ENCODE measurements at regions not wholly inside any gene's neighbourhood (a gene's known extent, or its start where the extent isn't known, plus 50 kb on each side); places are given as distances from the start of the nearest gene placed in this dataset.

GRCh38 chrX:790783-791360, 160.3 kb downstream of the SHOX start:
- no peaks in the 10 kb centered on the region for H3K4me1 Mint-ChIP-seq (ENCODE audit: unreplicated experiment)
- H3K27ac Mint-ChIP-seq (ENCODE audit: unreplicated experiment): no peak overlapping the region
- H3K36me3 Mint-ChIP-seq (ENCODE audit: low read depth, unreplicated experiment): peaks cover 7% of the 10 kb centered on the region
- TF ChIP-seq, protein P1, sequence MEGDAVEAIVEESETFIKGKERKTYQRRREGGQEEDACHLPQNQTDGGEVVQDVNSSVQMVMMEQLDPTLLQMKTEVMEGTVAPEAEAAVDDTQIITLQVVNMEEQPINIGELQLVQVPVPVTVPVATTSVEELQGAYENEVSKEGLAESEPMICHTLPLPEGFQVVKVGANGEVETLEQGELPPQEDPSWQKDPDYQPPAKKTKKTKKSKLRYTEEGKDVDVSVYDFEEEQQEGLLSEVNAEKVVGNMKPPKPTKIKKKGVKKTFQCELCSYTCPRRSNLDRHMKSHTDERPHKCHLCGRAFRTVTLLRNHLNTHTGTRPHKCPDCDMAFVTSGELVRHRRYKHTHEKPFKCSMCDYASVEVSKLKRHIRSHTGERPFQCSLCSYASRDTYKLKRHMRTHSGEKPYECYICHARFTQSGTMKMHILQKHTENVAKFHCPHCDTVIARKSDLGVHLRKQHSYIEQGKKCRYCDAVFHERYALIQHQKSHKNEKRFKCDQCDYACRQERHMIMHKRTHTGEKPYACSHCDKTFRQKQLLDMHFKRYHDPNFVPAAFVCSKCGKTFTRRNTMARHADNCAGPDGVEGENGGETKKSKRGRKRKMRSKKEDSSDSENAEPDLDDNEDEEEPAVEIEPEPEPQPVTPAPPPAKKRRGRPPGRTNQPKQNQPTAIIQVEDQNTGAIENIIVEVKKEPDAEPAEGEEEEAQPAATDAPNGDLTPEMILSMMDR (IDR thresholded peaks at IDR 0.05; ENCODE audit: unreplicated experiment): no peak
- H3K4me3 Mint-ChIP-seq (ENCODE audit: unreplicated experiment): no peak overlapping the region
- peaks cover 9% of the 10 kb centered on the region for H3K9me3 Mint-ChIP-seq (ENCODE audit: unreplicated experiment)
- peaks cover 12% of the 10 kb centered on the region for H3K27me3 Mint-ChIP-seq (ENCODE audit: unreplicated experiment)
- no peak for DNase-seq (ENCODE audit: low spot score)

- H3K36me3 Mint-ChIP-seq (ENCODE audit: low read depth, unreplicated experiment): peaks cover 9% of the 10 kb centered on the region
- H3K9me3 Mint-ChIP-seq (ENCODE audit: unreplicated experiment): peaks cover 17% of the 10 kb centered on the region
- H3K27me3 Mint-ChIP-seq (ENCODE audit: unreplicated experiment): peaks cover 12% of the 10 kb centered on the region
- no peak overlapping the region for H3K27ac Mint-ChIP-seq (ENCODE audit: unreplicated experiment)
- no peak overlapping the region for H3K4me3 Mint-ChIP-seq (ENCODE audit: unreplicated experiment)
- TF ChIP-seq, protein P1 (IDR thresholded peaks at IDR 0.05; ENCODE audit: unreplicated experiment): no peak
- DNase-seq (ENCODE audit: low spot score): no peak
- H3K4me1 Mint-ChIP-seq (ENCODE audit: unreplicated experiment): no peaks in the 10 kb centered on the region
Measured at GRCh38 chrX:790041-790506, 159.5 kb downstream of the SHOX start.

- peaks cover 16% of the 10 kb centered on the region for H3K9me3 Mint-ChIP-seq (ENCODE audit: unreplicated experiment)
Measured at GRCh38 chrX:789096-789495, 158.5 kb downstream of the SHOX start.

DNA sequence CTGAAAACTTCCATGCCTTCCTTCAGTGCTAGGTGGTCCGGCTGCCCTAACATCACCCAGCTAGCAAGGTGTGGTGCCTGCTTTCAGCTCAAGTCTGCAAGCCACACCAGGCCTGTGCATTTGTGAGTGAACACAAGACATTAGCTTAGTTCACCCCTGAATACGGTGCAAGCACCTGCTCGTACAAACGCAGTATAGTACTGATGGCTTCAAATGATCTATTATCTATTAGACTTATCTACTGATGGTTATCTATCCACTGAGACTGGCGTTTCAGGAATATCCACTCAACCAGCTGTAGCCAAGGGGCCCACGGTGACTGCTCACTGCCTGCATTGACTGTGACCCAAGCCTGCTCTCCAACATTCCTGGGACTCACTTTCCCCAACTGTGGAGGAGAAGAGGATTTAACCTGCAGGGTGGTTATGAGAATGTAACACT, 155.9 kb downstream of the SHOX start:
- Mint-ChIP-seq H3K9me3 (ENCODE audit: unreplicated experiment) (peaks cover 22% of the 10 kb centered on the region), H3K27ac (ENCODE audit: unreplicated experiment) (no peak overlapping the region), H3K36me3 (ENCODE audit: low read depth, unreplicated experiment) (peaks cover 14% of the 10 kb centered on the region), H3K4me1 (ENCODE audit: unreplicated experiment) (no peaks in the 10 kb centered on the region), H3K27me3 (ENCODE audit: unreplicated experiment) (peaks cover 12% of the 10 kb centered on the region), H3K4me3 (ENCODE audit: unreplicated experiment) (no peak overlapping the region)
- DNase-seq (ENCODE audit: low spot score): no peak
- TF ChIP-seq, protein P1 (IDR thresholded peaks at IDR 0.05; ENCODE audit: unreplicated experiment): no peak

More at GRCh38 chrX:789096-789495, 158.5 kb downstream of the SHOX start:
- Mint-ChIP-seq H3K36me3 (ENCODE audit: low read depth, unreplicated experiment) (peaks cover 10% of the 10 kb centered on the region), H3K27me3 (ENCODE audit: unreplicated experiment) (peaks cover 12% of the 10 kb centered on the region), H3K4me3 (ENCODE audit: unreplicated experiment) (no peak overlapping the region), H3K4me1 (ENCODE audit: unreplicated experiment) (no peaks in the 10 kb centered on the region), H3K27ac (ENCODE audit: unreplicated experiment) (no peak overlapping the region)
- DNase-seq (ENCODE audit: low spot score): no peak
- TF ChIP-seq, protein P1 (IDR thresholded peaks at IDR 0.05; ENCODE audit: unreplicated experiment): no peak

DNA sequence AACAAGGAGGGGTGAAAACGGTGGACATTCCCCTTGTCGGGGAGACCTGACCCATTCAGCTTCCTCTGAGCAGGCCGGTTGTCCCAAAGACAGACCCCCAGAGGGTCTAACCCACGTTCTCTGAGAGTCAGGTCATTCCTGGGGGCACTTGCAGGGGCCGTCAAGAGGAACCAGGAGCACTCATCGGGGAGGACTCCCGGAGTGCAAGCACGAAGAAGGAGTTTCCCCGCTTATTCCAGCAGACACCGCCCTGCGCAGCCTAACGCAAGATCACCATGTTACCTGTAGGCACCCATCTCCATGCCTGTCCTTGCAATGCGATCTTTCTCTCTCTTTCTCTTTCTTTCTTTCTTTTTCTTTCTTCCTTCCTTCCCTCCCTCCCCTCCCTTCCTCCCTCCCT, 154.2 kb downstream of the SHOX start:
- DNase-seq (ENCODE audit: low spot score): no peak
- no peak overlapping the region for H3K4me3 Mint-ChIP-seq (ENCODE audit: unreplicated experiment)
- TF ChIP-seq, protein P1 (IDR thresholded peaks at IDR 0.05; ENCODE audit: unreplicated experiment): no peak
- H3K27ac Mint-ChIP-seq (ENCODE audit: unreplicated experiment): no peak overlapping the region
- no peaks in the 10 kb centered on the region for H3K4me1 Mint-ChIP-seq (ENCODE audit: unreplicated experiment)
- H3K36me3 Mint-ChIP-seq (ENCODE audit: low read depth, unreplicated experiment): peaks cover 10% of the 10 kb centered on the region
- peaks cover 30% of the 10 kb centered on the region for H3K9me3 Mint-ChIP-seq (ENCODE audit: unreplicated experiment)
- peaks cover 4% of the 10 kb centered on the region for H3K27me3 Mint-ChIP-seq (ENCODE audit: unreplicated experiment)

Measured in endothelial cell (in vitro differentiated cells).